H9 (cell line): ENCODE measurements at regions not wholly inside any gene's neighbourhood (a gene's known extent, or its start where the extent isn't known, plus 50 kb on each side); places are given as distances from the start of the nearest gene placed in this dataset.

ENCODE experiments used
- DNase-seq: peaks from one replicate; pipeline ENCODE4 v3.0.0-alpha.2; 2017
- H2AFZ ChIP-seq: one replicate; pipeline ENCODE4 v1.6.1; 2013; ENCODE audit warnings: mild to moderate bottlenecking, low read length, control low read depth, moderate library complexity
- H2AK5ac ChIP-seq: 2 replicates; pipeline ENCODE4 v1.6.1; 2013; ENCODE audit warnings: low read length, control low read depth, mixed read lengths; ENCODE audit not compliant: insufficient read length
- H2BK120ac ChIP-seq: one replicate; pipeline ENCODE4 v1.6.1; 2013; ENCODE audit warnings: low read depth, mild to moderate bottlenecking, low read length, control low read depth, inconsistent platforms; ENCODE audit not compliant: poor library complexity, severe bottlenecking
- H2BK12ac ChIP-seq: 2 replicates; pipeline ENCODE4 v1.6.1; 2013; ENCODE audit warnings: low read length, control low read depth, mixed read lengths, low read depth; ENCODE audit not compliant: insufficient read length
- H2BK15ac ChIP-seq: 2 replicates; pipeline ENCODE4 v1.6.1; 2013; ENCODE audit warnings: low read depth, low read length, control low read depth
- H2BK20ac ChIP-seq: one replicate; pipeline ENCODE4 v1.6.1; 2013; ENCODE audit warnings: low read depth, mild to moderate bottlenecking, low read length, control low read depth, inconsistent platforms; ENCODE audit not compliant: poor library complexity, severe bottlenecking
- H2BK5ac ChIP-seq: 2 replicates; pipeline ENCODE4 v1.6.1; 2013; ENCODE audit warnings: low read length, control low read depth, mixed read lengths; ENCODE audit not compliant: insufficient read length
- H3K14ac ChIP-seq: 2 replicates; pipeline ENCODE4 v1.6.1; 2013; ENCODE audit warnings: low read length, control low read depth; ENCODE audit not compliant: insufficient read depth
- H3K18ac ChIP-seq: 2 replicates; pipeline ENCODE4 v1.6.1; 2013; ENCODE audit warnings: low read depth, mild to moderate bottlenecking, mixed read lengths, low read length, control low read depth; ENCODE audit not compliant: insufficient read length
- H3K23ac ChIP-seq: 2 replicates; pipeline ENCODE4 v1.6.1; 2013; ENCODE audit warnings: low read length, control low read depth, mixed read lengths, low read depth; ENCODE audit not compliant: insufficient read length
- H3K23me2 ChIP-seq: 2 replicates; pipeline ENCODE4 v1.6.1; 2013; ENCODE audit warnings: low read depth, mild to moderate bottlenecking, mixed read lengths, low read length, control low read depth; ENCODE audit not compliant: insufficient read length, poor library complexity, severe bottlenecking
- H3K27ac ChIP-seq: 2 replicates; pipeline ENCODE4 v1.5.1; 2013; ENCODE audit warnings: low read length, control low read depth, mixed read lengths, low read depth; ENCODE audit not compliant: insufficient read length
- H3K27me3 ChIP-seq: 2 replicates; pipeline ENCODE4 v1.6.1; 2013; ENCODE audit warnings: low read length, control low read depth, inconsistent platforms; ENCODE audit not compliant: insufficient read depth
- H3K4ac ChIP-seq: 2 replicates; pipeline ENCODE4 v1.6.1; 2013; ENCODE audit warnings: low read depth, mild to moderate bottlenecking, control low read depth, inconsistent platforms, low read length, moderate library complexity
- H3K4me1 ChIP-seq: 2 replicates; pipeline ENCODE4 v1.6.1; 2013; ENCODE audit warnings: low read length, control low read depth, inconsistent platforms; ENCODE audit not compliant: insufficient read depth
- H3K4me2 ChIP-seq: 2 replicates; pipeline ENCODE4 v1.6.1; 2013; ENCODE audit warnings: low read length, control low read depth, mixed read lengths; ENCODE audit not compliant: insufficient read length, insufficient read depth
- H3K56ac ChIP-seq: 2 replicates; pipeline ENCODE4 v1.6.1; 2013; ENCODE audit warnings: low read depth, mild to moderate bottlenecking, mixed read lengths, low read length, control low read depth; ENCODE audit not compliant: insufficient read length
- H3K79me1 ChIP-seq: 2 replicates; pipeline ENCODE4 v1.6.1; 2013; ENCODE audit warnings: low read depth, mild to moderate bottlenecking, moderate library complexity, low read length, control low read depth, inconsistent platforms; ENCODE audit not compliant: insufficient read depth, poor library complexity, severe bottlenecking
- H3K79me2 ChIP-seq: 2 replicates; pipeline ENCODE4 v1.6.1; 2013; ENCODE audit warnings: low read length, control low read depth, inconsistent platforms; ENCODE audit not compliant: insufficient read depth
- H3K9ac ChIP-seq: 2 replicates; pipeline ENCODE4 v1.6.1; 2013; ENCODE audit warnings: low read length, control low read depth, mixed read lengths; ENCODE audit not compliant: insufficient read length; ENCODE audit errors: extremely low read depth
- H3K9me3 ChIP-seq: one replicate; pipeline ENCODE4 v1.6.1; 2013; ENCODE audit warnings: low read depth, low read length, inconsistent platforms; ENCODE audit not compliant: control insufficient read depth
- H3T11ph ChIP-seq: one replicate; pipeline ENCODE4 v1.6.1; 2013; ENCODE audit warnings: mild to moderate bottlenecking, low read length, control low read depth, inconsistent platforms
- H4K20me1 ChIP-seq: one replicate; pipeline ENCODE4 v1.6.1; 2013; ENCODE audit not compliant: control insufficient read depth, insufficient read length, insufficient read depth
- H4K5ac ChIP-seq: 2 replicates; pipeline ENCODE4 v1.6.1; 2013; ENCODE audit warnings: low read depth, mild to moderate bottlenecking, mixed read lengths, low read length, control low read depth; ENCODE audit not compliant: insufficient read length
- H4K8ac ChIP-seq: replicated peaks from 2 replicates; pipeline ENCODE4 v1.6.1; 2013; ENCODE audit warnings: low read length, control low read depth, mixed read lengths, low read depth; ENCODE audit not compliant: insufficient read length
- H4K91ac ChIP-seq: 2 replicates; pipeline ENCODE4 v1.6.1; 2013; ENCODE audit warnings: low read depth, mild to moderate bottlenecking, moderate library complexity, mixed read lengths, low read length, control low read depth; ENCODE audit not compliant: insufficient read length
- H3K27ac Mint-ChIP-seq, 3 experiments: 2 replicates in 2 of 3; 3 replicates in 1 of 3; pipeline ENCODE4 v1.8.0; 2020 to 2021; ENCODE audit warnings: mixed read lengths in 3 of 3, mild to moderate bottlenecking in 1 of 3, moderate library complexity in 1 of 3
- H3K27me3 Mint-ChIP-seq: 2 replicates; pipeline ENCODE4 v1.8.0; 2021; ENCODE audit warnings: low read depth, mild to moderate bottlenecking, moderate library complexity, mixed read lengths
- H3K36me3 Mint-ChIP-seq, 3 experiments: 2 replicates in 2 of 3; 3 replicates in 1 of 3; pipeline ENCODE4 v1.8.0; 2020 to 2021; ENCODE audit warnings: low read depth in 3 of 3, mixed read lengths in 3 of 3; ENCODE audit not compliant: insufficient read depth in 1 of 3
- H3K4me1 Mint-ChIP-seq, 2 experiments: 2 replicates each; pipeline ENCODE4 v1.8.0; 2020; ENCODE audit warnings: mixed read lengths in 2 of 2
- H3K4me3 Mint-ChIP-seq, 2 experiments: 2 replicates in 1 of 2; 3 replicates in 1 of 2; pipeline ENCODE4 v1.8.0; 2020 to 2021; ENCODE audit warnings: mild to moderate bottlenecking in 2 of 2, mixed read lengths in 2 of 2, moderate library complexity in 1 of 2
- H3K9me3 Mint-ChIP-seq, 2 experiments: 2 replicates in 1 of 2; 3 replicates in 1 of 2; pipeline ENCODE4 v1.8.0; 2020; ENCODE audit warnings: mild to moderate bottlenecking in 2 of 2, mixed read lengths in 2 of 2, moderate library complexity in 1 of 2
- WGBS: extraction: QIAGEN DNeasy Blood & Tissue Kit; methylation state at CpG from one replicate; pipeline ENCODE4 v1.1.7; 2013; ENCODE audit warnings: missing lambda C conversion rate, low lambda C conversion rate, mixed read lengths; ENCODE audit not compliant: insufficient read length; ENCODE audit errors: extremely low coverage; 5-methylcytosine and 5-hydroxymethylcytosine counted together
- TF ChIP-seq, protein P1 (sequence below): fragments of 200-600 bp; sonication (generic); conservative IDR thresholded peaks from 3 replicates; pipeline ENCODE4 v1.8.0; 2021; ENCODE audit warnings: antibody characterized with exemption, mild to moderate bottlenecking

- no peaks in the 10 kb centered on the region for H3K9me3 Mint-ChIP-seq
- Histone ChIP-seq H2AFZ (no peak overlapping the region), H3K79me2 (no peaks in the 10 kb centered on the region), H3K4me2 (no peak overlapping the region), H2BK120ac (no peak overlapping the region), H3K79me1 (no peaks in the 10 kb centered on the region), H3T11ph (no peak overlapping the region), H3K27ac (no peak overlapping the region), H2BK5ac (no peak overlapping the region), H2AK5ac (no peak overlapping the region), H3K18ac (no peak overlapping the region), H3K56ac (no peak overlapping the region), H2BK15ac (no peak overlapping the region), H3K4ac (no peak overlapping the region), H3K27me3 (peaks cover 2% of the 10 kb centered on the region; the same call in 1 of the 2 replicates), H2BK20ac (no peak overlapping the region), H3K23ac (no peak overlapping the region), H4K5ac (no peak overlapping the region), H3K23me2 (no peaks in the 10 kb centered on the region), H3K9ac (no peak overlapping the region), H2BK12ac (no peak overlapping the region), H4K20me1 (no peaks in the 10 kb centered on the region), H3K14ac (no peak overlapping the region), H4K8ac (no peak overlapping the region), H3K9me3 (no peaks in the 10 kb centered on the region), H4K91ac (no peak overlapping the region), H3K4me1 (no peaks in the 10 kb centered on the region)
- peaks cover 10% of the 10 kb centered on the region in 2 experiments for H3K4me1 Mint-ChIP-seq
- H3K27me3 Mint-ChIP-seq: peaks cover 2% of the 10 kb centered on the region
- no peaks in the 10 kb centered on the region for H3K36me3 Mint-ChIP-seq
- H3K27ac Mint-ChIP-seq: no peak overlapping the region
- WGBS: no CpG with 5 or more reads among the region's 3 CpGs
- no peak overlapping the region for H3K4me3 Mint-ChIP-seq
- TF ChIP-seq, protein P1, sequence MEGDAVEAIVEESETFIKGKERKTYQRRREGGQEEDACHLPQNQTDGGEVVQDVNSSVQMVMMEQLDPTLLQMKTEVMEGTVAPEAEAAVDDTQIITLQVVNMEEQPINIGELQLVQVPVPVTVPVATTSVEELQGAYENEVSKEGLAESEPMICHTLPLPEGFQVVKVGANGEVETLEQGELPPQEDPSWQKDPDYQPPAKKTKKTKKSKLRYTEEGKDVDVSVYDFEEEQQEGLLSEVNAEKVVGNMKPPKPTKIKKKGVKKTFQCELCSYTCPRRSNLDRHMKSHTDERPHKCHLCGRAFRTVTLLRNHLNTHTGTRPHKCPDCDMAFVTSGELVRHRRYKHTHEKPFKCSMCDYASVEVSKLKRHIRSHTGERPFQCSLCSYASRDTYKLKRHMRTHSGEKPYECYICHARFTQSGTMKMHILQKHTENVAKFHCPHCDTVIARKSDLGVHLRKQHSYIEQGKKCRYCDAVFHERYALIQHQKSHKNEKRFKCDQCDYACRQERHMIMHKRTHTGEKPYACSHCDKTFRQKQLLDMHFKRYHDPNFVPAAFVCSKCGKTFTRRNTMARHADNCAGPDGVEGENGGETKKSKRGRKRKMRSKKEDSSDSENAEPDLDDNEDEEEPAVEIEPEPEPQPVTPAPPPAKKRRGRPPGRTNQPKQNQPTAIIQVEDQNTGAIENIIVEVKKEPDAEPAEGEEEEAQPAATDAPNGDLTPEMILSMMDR: no peak
- no peak for DNase-seq
Observed at GRCh38 chr7:148484486-148484885, 106.1 kb upstream of the C7orf33 start.
